ENCODE measurements at regions not wholly inside any gene's neighbourhood (a gene's known extent, or its start where the extent isn't known, plus 50 kb on each side); places are given as distances from the start of the nearest gene placed in this dataset.

GRCh38 chr7:118312966-118313365 is 88.5 kb downstream of the ANKRD7 start:
- TF ChIP-seq, protein P1, sequence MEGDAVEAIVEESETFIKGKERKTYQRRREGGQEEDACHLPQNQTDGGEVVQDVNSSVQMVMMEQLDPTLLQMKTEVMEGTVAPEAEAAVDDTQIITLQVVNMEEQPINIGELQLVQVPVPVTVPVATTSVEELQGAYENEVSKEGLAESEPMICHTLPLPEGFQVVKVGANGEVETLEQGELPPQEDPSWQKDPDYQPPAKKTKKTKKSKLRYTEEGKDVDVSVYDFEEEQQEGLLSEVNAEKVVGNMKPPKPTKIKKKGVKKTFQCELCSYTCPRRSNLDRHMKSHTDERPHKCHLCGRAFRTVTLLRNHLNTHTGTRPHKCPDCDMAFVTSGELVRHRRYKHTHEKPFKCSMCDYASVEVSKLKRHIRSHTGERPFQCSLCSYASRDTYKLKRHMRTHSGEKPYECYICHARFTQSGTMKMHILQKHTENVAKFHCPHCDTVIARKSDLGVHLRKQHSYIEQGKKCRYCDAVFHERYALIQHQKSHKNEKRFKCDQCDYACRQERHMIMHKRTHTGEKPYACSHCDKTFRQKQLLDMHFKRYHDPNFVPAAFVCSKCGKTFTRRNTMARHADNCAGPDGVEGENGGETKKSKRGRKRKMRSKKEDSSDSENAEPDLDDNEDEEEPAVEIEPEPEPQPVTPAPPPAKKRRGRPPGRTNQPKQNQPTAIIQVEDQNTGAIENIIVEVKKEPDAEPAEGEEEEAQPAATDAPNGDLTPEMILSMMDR (IDR thresholded peaks at IDR 0.05), result no peak
- no peak for TF ChIP-seq POLR2A (IDR thresholded peaks at IDR 0.05)
